Stromal cell of bone marrow (primary cell): ENCODE measurements at regions not wholly inside any gene's neighbourhood (a gene's known extent, or its start where the extent isn't known, plus 50 kb on each side); places are given as distances from the start of the nearest gene placed in this dataset.
"Not testable (repeated sequence)": the region's sequence is repeated elsewhere in the genome, so short reads cannot be mapped to it uniquely, and the experiment has no call there.

Experiments
- DNase-seq: peaks from one replicate; pipeline ENCODE4 v3.0.0-alpha.2; 2012; ENCODE audit warnings: low read depth

GRCh38 chr14:66278418-66278817 is 207.8 kb upstream of the CCDC196 start:
- not testable (repeated sequence) for DNase-seq

DNA sequence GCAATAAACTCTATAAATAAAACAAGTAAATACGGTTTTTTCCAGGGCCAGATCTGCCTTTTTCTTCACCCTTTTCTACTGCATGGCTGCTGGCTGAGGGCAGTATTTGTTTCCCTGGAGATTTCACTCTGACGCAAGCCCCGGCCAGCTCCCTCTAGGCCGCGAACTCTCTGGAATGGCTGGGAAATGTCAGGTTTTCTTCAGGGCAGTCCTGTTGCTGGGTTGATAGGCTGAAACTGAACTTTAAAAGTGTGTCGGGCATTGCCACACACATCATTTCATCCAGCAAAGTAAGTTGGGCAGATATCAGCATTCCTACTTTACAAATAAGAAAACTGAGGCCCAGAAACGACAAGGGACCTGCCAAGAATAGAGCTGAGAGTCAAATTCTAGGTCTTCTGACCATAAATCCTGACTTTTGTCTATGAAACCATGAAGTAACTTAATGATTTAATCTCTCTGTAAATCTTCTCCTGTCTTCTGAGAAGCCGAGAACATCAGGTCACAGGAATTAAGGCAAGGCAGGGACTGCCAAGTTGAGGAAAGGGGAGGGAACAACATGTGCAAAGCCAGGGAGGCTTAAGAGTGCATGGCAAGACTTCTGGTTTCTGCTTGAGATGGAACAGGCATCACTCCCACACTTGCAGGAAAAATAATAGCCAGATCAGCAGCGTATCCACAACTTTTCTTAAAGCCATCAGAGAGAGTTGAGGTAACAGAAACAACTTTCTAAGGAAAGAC is 205.0 kb upstream of the CCDC196 start:
- DNase-seq = no peak

DNA sequence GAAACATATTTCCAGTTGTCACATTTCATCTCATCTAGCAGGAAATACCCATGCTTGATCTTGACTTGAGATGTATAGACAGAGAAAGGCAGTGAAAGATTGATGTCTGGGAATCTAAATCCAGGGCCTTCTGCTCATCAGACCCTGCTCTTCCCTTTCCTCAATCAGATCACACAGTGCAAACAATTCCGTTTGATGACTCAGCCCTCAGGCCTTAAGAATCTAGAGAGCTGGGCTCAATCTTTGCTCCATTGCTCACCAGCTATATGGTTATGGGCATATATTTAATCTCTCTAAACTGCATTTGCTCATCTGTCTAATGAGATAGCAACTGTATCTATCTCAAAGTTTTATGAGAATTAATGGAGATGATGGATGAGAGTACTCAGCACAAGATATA is 201.8 kb upstream of the CCDC196 start:
- peak; percentile 10 for DNase-seq

- no peak for DNase-seq
Measured at GRCh38 chr14:66288511-66288910, 197.7 kb upstream of the CCDC196 start.

DNA sequence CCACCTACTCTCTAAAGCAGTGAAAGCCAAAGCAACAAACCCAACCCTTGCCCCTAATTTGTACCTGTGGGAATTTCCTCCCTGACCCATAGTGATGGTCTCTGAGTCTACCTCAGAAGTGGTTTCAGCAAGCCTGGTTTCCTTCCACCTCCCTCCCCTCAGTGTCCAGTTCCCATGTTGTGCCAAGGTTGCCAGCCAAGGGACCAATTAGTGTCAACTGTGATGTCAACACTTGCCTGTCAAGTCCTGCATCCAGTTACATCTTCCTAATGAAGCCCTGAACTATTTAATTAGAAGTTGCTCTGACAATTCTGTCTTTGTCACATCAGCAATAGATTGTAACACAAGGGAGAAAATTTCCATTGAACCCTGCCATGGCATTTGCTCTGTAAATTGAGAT is 194.4 kb upstream of the CCDC196 start:
- no peak for DNase-seq

DNA sequence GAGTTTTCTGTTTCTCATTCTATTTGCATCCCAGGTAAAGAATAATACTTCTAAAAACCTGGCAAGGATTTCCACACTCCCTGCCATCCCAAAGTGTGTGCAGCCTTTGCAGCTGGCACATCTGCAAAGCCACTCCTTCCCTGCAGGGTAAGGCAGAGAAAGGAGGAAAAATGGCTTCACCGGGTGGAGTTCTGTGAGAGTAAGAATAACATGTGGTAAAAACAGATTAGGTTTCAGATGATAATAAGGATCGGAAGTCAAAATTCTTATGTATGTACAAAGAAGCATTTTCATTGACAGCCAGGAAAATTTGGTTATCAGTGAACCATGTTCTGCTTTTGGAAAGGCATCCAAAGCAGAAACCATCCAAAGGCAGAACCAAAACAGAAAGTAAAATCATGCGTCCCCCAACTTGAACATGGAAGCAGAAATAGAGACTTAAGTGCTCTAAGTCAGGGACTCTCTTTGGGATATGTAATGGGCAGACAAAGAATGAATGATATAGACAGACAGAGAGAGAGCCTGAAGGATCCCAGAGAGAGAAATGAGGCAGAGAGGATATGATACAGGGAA is 192.6 kb upstream of the CCDC196 start:
- DNase-seq = no peak

- no peak for DNase-seq
Measured at GRCh38 chr14:66295386-66295785, 190.8 kb upstream of the CCDC196 start.

DNA sequence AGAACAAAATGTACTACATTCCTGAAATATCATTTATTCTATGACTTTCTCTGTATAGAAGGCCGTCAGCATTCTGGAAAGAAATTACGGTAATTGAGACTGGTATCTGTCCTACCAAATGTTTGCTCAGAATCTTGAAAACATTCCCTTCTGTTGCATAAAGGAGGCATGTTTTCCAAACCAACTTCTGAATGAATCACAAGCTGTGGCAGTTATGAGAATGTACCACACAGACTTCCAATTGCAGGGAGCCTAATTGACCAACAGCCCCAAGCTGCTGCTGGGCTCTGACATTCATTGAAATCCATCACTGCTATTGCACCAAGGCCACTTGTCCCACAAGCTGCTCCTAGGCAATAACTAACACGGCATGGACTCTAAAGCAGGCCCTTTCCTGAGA is 185.3 kb upstream of the CCDC196 start:
- no peak for DNase-seq

DNA sequence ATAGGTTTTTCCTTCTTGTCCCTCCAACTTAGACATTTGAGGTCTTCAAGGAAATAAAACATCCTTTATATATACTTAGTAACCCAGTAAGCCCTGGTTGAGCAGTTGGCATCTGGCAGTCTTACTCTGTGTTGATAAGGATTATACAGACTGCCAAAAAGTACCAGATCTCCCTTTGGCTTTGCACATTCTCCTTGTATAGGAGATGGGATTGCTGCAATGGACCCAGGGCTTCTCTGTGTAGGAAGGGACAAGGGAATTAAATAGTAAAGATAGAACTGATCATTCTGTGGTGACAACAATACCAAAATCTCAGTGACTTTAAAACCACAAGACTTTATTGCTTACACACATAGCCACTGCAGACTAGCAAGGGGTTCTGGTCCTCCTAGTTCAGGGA is 180.1 kb upstream of the CCDC196 start:
- no peak for DNase-seq

- DNase-seq = no peak
Measured at GRCh38 chr14:66311058-66311457, 175.1 kb upstream of the CCDC196 start.

DNA sequence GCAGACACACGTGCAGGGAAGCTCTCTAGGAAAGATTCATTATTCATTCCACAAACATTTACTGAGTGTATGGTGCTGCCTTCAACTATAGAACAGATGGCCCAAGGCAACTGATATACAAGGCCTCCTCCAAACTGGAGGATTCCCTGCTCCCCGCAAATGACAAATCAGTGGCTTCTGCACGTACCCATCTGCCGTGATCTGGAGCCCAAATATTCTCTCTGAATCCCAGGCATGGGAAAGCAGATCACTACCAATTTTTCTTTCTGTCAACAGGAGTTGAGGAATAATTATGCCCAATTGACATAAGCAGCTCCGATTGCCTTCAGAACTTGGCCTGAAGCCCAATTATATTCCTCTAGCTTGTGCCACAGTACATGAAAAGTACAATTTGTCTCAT is 174.2 kb upstream of the CCDC196 start:
- no peak for DNase-seq

DNA sequence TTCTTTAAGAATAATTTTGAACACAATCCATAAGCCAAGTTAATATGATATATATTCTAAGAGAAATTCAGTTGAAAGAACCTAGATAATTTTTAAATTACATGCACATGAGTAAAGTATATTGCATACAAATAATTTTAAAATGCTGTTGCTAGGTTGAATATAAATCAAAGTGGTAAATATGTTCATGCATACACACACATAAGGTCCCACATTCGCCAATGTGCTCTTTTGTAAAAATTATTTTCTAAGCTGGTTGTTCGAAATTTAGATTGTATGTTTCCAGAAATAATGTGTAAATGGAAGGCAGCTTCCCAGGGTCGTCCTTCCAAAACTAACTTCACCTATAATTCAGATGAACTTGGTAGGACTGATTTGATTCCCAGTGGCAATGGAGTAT is 173.7 kb upstream of the CCDC196 start:
- DNase-seq = no peak

- no peak for DNase-seq
Measured at GRCh38 chr14:66315098-66315497, 171.1 kb upstream of the CCDC196 start.

GRCh38 chr14:66315548-66315947 is 170.6 kb upstream of the CCDC196 start:
- DNase-seq = no peak

GRCh38 chr14:66322564-66322963 is 163.6 kb upstream of the CCDC196 start:
- DNase-seq = no peak

- no peak for DNase-seq
Measured at GRCh38 chr14:66330228-66330627, 155.9 kb upstream of the CCDC196 start.

DNA sequence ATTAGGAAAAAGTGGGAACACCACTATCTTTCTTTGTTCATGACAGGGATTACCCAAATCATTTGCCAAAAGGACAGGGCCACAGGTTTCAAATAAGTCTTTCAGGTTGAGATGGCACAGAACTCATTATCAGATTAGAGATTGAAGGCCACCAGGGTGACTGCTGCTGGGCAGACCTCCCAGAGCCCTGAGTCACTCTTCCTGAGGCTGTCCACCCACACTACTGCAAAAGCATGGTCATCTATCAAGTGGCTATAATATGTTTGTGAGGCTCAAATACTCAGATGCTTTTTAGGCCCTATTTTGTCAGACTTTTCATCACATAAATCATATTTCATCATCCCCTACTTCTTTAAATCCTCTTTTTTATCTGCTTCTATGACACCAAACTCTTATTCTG is 155.3 kb upstream of the CCDC196 start:
- DNase-seq = peak; percentile 9

- not testable (repeated sequence) for DNase-seq
Measured at GRCh38 chr14:66333293-66333692, 152.9 kb upstream of the CCDC196 start.

GRCh38 chr14:66341239-66341638 is 144.9 kb upstream of the CCDC196 start:
- DNase-seq = no peak

DNA sequence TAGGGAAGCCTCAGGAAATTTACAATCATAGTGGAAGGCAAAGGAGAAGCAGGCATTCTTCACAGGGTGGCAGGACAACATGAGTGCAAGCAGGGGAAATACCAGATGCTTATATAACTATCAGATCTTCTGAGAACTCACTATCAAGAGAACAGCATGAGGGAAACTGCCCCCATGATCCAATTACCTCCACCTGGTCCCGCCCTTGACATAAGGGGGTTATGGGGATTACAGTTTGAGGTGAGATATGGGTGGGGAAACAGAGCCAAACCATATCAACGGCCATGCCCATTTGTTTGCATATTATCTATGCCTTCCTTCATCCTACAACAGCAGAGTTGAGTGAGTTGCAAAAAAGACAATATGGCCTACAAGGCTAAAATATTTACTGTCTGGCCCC is 140.2 kb upstream of the CCDC196 start:
- DNase-seq = no peak

- DNase-seq = no peak
Measured at GRCh38 chr14:66351310-66351709, 134.9 kb upstream of the CCDC196 start.

- peak; percentile 28 for DNase-seq
Measured at GRCh38 chr14:66359500-66359899, 126.7 kb upstream of the CCDC196 start.

DNA sequence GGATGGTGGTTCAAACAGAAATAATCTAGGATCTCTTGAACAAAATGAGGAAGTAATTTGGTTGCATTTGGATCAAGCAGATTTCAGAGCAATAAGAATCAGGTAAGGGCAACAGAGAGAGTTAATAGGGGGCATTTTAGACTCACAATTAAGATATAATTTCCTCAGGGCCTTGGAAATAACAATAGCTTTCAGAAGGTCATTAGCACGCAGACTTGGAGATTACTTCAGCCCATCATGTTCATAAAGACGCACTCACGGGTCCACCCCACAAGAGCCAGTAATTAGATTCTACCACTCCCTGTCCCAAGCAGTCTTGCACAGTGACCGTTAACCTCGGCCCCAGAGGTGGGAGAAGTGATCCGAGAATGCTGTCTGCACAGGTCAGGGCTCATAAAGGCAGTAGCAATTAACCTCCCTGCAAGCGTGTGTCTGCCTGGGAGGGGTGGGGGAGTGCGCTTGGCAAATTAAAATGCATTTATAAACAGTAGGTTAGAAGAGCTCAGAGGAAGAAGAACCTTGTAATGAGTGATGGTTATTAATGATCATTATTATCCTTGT is 125.7 kb upstream of the CCDC196 start:
- DNase-seq = no peak

GRCh38 chr14:66361013-66361412 is 125.2 kb upstream of the CCDC196 start:
- no peak for DNase-seq
